ENCODE measurements at regions not wholly inside any gene's neighbourhood (a gene's known extent, or its start where the extent isn't known, plus 50 kb on each side); places are given as distances from the start of the nearest gene placed in this dataset.

DNA sequence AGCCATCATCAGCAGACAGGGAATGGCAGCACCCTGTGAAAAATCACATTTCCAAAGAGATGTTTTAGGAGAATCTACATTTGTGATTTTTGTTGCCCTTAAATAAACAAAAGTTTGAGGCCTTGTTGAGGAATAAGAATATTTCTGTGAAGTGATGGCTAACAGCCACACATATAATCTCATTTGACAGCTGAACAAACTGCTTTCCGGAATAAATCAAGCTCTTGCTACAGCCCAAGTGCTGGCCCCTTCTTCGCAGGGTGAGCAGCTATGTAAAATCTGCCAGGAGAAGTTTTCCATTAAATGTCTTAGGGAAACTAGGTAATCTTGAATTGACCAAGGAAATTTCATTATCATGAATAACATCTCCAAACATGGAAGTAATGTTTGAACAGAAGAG is 106.4 kb upstream of the GPM6B start:
- H3K27me3 Mint-ChIP-seq (ENCODE audit: insufficient read depth) = no peaks in the 10 kb centered on the region
- Histone ChIP-seq H3K9me3 (ENCODE audit: control insufficient read depth, low read length) (no peaks in the 10 kb centered on the region), H3K4me3 (ENCODE audit: low read length) (no peak overlapping the region), H3K9ac (ENCODE audit: extremely low read depth, low read length, poor library complexity, severe bottlenecking) (no peak overlapping the region), H3K27me3 (ENCODE audit: control insufficient read depth, insufficient read depth, low read length, poor library complexity, severe bottlenecking) (no peaks in the 10 kb centered on the region), H3K27ac (ENCODE audit: low read depth, low read length) (no peak overlapping the region), H3K4me1 (ENCODE audit: control insufficient read depth, insufficient read depth, low read length) (no peaks in the 10 kb centered on the region), H3K36me3 (ENCODE audit: control insufficient read depth, insufficient read depth, low read length) (no peaks in the 10 kb centered on the region)
- peaks cover 17% of the 10 kb centered on the region for H3K36me3 Mint-ChIP-seq (ENCODE audit: low read depth)
- no peak for DNase-seq
- TF ChIP-seq, protein P1, sequence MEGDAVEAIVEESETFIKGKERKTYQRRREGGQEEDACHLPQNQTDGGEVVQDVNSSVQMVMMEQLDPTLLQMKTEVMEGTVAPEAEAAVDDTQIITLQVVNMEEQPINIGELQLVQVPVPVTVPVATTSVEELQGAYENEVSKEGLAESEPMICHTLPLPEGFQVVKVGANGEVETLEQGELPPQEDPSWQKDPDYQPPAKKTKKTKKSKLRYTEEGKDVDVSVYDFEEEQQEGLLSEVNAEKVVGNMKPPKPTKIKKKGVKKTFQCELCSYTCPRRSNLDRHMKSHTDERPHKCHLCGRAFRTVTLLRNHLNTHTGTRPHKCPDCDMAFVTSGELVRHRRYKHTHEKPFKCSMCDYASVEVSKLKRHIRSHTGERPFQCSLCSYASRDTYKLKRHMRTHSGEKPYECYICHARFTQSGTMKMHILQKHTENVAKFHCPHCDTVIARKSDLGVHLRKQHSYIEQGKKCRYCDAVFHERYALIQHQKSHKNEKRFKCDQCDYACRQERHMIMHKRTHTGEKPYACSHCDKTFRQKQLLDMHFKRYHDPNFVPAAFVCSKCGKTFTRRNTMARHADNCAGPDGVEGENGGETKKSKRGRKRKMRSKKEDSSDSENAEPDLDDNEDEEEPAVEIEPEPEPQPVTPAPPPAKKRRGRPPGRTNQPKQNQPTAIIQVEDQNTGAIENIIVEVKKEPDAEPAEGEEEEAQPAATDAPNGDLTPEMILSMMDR (conservative IDR thresholded peaks at IDR 0.05) = no peak
- H3K4me3 Mint-ChIP-seq = no peak overlapping the region
- no peak overlapping the region for H3K27ac Mint-ChIP-seq
- peaks cover 1% of the 10 kb centered on the region for H3K4me1 Mint-ChIP-seq
- 100% methylated on average over 2 of the region's 2 CpGs; no CpG with 5 or more reads in 1 of the 2 experiments for WGBS, 2 experiments (ENCODE audit: insufficient coverage in 1 of 2, insufficient read length in 1 of 2)
- peaks cover 48% of the 10 kb centered on the region for H3K9me3 Mint-ChIP-seq

DNA sequence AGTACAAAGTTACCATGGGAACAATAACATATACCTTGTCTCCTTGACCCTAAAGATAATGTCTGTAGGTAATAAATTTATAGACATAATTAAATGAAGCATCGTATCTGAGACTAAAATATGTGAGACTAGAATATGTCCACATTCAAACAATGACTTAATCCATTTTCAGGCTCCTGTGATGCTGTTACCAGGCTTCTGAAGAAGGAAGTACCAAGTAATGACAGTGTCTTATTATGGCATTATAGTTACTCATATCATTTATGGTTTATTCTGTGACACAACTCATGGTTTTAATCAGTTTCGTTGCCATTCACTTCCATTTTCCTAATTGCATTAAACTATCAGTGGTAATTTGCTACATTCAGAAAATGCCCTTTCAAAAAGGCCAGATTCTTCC is 100.6 kb upstream of the GPM6B start:
- peaks cover 44% of the 10 kb centered on the region for H3K9me3 Mint-ChIP-seq
- H3K27me3 Mint-ChIP-seq (ENCODE audit: insufficient read depth) = no peaks in the 10 kb centered on the region
- Histone ChIP-seq H3K4me1 (ENCODE audit: control insufficient read depth, insufficient read depth, low read length) (no peaks in the 10 kb centered on the region), H3K36me3 (ENCODE audit: control insufficient read depth, insufficient read depth, low read length) (no peaks in the 10 kb centered on the region), H3K27ac (ENCODE audit: low read depth, low read length) (no peak overlapping the region), H3K4me3 (ENCODE audit: low read length) (no peak overlapping the region), H3K27me3 (ENCODE audit: control insufficient read depth, insufficient read depth, low read length, poor library complexity, severe bottlenecking) (no peaks in the 10 kb centered on the region), H3K9ac (ENCODE audit: extremely low read depth, low read length, poor library complexity, severe bottlenecking) (no peak overlapping the region), H3K9me3 (ENCODE audit: control insufficient read depth, low read length) (no peaks in the 10 kb centered on the region)
- TF ChIP-seq, protein P1 (conservative IDR thresholded peaks at IDR 0.05) = no peak
- H3K27ac Mint-ChIP-seq = no peak overlapping the region
- no peak overlapping the region for H3K4me3 Mint-ChIP-seq
- peaks cover 21% of the 10 kb centered on the region for H3K36me3 Mint-ChIP-seq (ENCODE audit: low read depth)
- no peak for DNase-seq
- 86 to 89% methylated on average over 1 of the region's 2 CpGs for WGBS, 2 experiments (ENCODE audit: insufficient coverage in 1 of 2, insufficient read length in 1 of 2)
- H3K4me1 Mint-ChIP-seq = no peaks in the 10 kb centered on the region

DNA sequence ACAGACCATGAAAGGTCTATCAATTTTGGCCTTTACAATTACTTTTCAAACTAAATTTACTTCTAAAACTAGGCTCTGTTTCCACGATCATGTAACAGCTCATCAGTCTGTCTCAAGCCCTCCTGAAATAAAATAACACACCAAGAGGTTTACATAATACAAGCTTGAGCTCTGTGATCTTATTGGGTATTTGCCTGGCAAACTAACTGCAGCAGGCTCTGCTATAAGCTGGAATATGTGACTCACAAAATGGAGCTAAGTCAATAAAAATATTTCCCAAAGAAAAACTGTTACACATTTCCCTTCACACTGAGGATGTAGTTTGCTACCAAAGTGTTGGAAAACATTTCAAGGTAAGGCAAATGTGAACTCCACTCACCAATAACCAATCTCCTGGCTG is 94.7 kb upstream of the GPM6B start:
- Mint-ChIP-seq H3K9me3 (peaks cover 27% of the 10 kb centered on the region), H3K27ac (no peak overlapping the region), H3K36me3 (ENCODE audit: low read depth) (peaks cover 3% of the 10 kb centered on the region), H3K4me3 (no peak overlapping the region), H3K4me1 (no peaks in the 10 kb centered on the region), H3K27me3 (ENCODE audit: insufficient read depth) (no peaks in the 10 kb centered on the region)
- Histone ChIP-seq H3K36me3 (ENCODE audit: control insufficient read depth, insufficient read depth, low read length) (no peaks in the 10 kb centered on the region), H3K4me1 (ENCODE audit: control insufficient read depth, insufficient read depth, low read length) (no peaks in the 10 kb centered on the region), H3K27ac (ENCODE audit: low read depth, low read length) (no peak overlapping the region), H3K4me3 (ENCODE audit: low read length) (no peak overlapping the region), H3K9ac (ENCODE audit: extremely low read depth, low read length, poor library complexity, severe bottlenecking) (no peak overlapping the region), H3K9me3 (ENCODE audit: control insufficient read depth, low read length) (no peaks in the 10 kb centered on the region), H3K27me3 (ENCODE audit: control insufficient read depth, insufficient read depth, low read length, poor library complexity, severe bottlenecking) (no peaks in the 10 kb centered on the region)
- DNase-seq = no peak
- TF ChIP-seq, protein P1 (conservative IDR thresholded peaks at IDR 0.05) = no peak
- 75 to 100% methylated on average over 1 of the region's 1 CpG for WGBS, 2 experiments (ENCODE audit: insufficient coverage in 1 of 2, insufficient read length in 1 of 2)

All from endodermal cell (in vitro differentiated cells).